Kidney (tissue), 13 donors: ENCODE measurements at regions not wholly inside any gene's neighbourhood (a gene's known extent, or its start where the extent isn't known, plus 50 kb on each side); places are given as distances from the start of the nearest gene placed in this dataset.

ENCODE experiments used
- DNase-seq, 5 donors: peaks; one replicate each; pipeline ENCODE4 v3.0.0-alpha.2; 2013 to 2020
- FAIRE-seq: peaks from 2 replicates; lab custom pipeline; 2012; peaks lifted over from hg19 to GRCh38; lab: Jason Lieb, UNC
- H3K27ac ChIP-seq, 2 donors: one replicate each; pipeline ENCODE4 v1.7.0; 2013; ENCODE audit warnings: low read depth in 2 of 2, low read length in 2 of 2, inconsistent platforms in 1 of 2
- H3K27me3 ChIP-seq: one replicate; pipeline ENCODE4 v1.7.1; 2013; ENCODE audit warnings: low read length, inconsistent platforms; ENCODE audit not compliant: control insufficient read depth, insufficient read depth
- H3K36me3 ChIP-seq, 3 donors: one replicate each; pipeline versions ENCODE4 v1.7.0 to v1.7.1; 2013; ENCODE audit warnings: low read length in 3 of 3, control low read depth in 1 of 3, inconsistent platforms in 1 of 3; ENCODE audit not compliant: insufficient read depth in 3 of 3, control insufficient read depth in 2 of 3
- H3K4me1 ChIP-seq, 3 donors: one replicate each; pipeline versions ENCODE4 v1.7.0 to v1.7.1; 2013; ENCODE audit warnings: low read length in 3 of 3, inconsistent platforms in 1 of 3, low read depth in 1 of 3; ENCODE audit not compliant: control insufficient read depth in 2 of 3, insufficient read depth in 2 of 3
- H3K4me3 ChIP-seq, 3 donors: one replicate each; pipeline versions ENCODE4 v1.7.0 to v1.8.1; 2013; ENCODE audit warnings: low read length in 3 of 3, control low read depth in 1 of 3, inconsistent platforms in 1 of 3
- H3K9ac ChIP-seq, 3 donors: one replicate each; pipeline versions ENCODE4 v1.7.0 to v1.7.1; 2013; ENCODE audit warnings: low read length in 3 of 3, control low read depth in 1 of 3, inconsistent platforms in 1 of 3
- H3K9me3 ChIP-seq, 3 donors: one replicate each; pipeline versions ENCODE4 v1.7.0 to v1.7.1; 2013; ENCODE audit warnings: low read length in 3 of 3, control low read depth in 1 of 3, inconsistent platforms in 1 of 3; ENCODE audit not compliant: control insufficient read depth in 2 of 3, insufficient read depth in 1 of 3
- CTCF ChIP-seq: IDR thresholded peaks from 3 replicates; pipeline ENCODE4 v1.5.1; 2012; ENCODE audit warnings: mild to moderate bottlenecking, moderate library complexity, borderline replicate concordance; ENCODE audit not compliant: insufficient read depth; ENCODE audit errors: extremely low read depth
- intact Hi-C: fragments of 100-400 bp; cut with DNase I; formaldehyde crosslinking; loops from one replicate; pipeline ENCODE4 v1.11.1; 2022
- donor health status: control.
- donor health status: control.
- donor health status: control.
- donor health status: control.
- donor health status: control.
- donor health status: DM: yes; HTN: yes; CAD: no.
- donor health status: Normal renal cell carcinoma (clear cell type).

DNA sequence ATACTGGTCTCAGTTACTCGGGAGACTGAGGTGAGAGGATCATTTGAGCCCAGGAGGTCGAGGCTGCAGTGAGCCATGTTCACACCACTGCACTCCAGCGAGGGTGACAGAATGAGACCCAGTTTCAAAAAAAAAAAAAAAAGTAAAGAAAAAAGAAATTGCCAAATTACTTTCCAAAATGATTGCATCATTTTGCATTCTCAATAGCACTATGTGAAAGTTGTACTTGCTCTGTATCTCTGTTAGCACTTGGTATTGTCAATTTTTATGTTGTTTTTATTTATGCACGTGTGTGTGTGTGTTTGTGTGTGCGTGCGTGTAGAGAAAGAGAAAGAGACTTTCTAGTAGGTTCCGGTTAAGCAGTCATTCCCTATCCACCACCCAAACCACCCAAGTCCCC, 328.4 kb downstream of the RAB3C start:
- H3K4me3 ChIP-seq: no peak overlapping the region
- intact Hi-C loops: no loop called here
- H3K9ac ChIP-seq: no peak overlapping the region
- H3K36me3 ChIP-seq: no peaks in the 10 kb centered on the region
- TF ChIP-seq CTCF: no peak
- no peaks in the 10 kb centered on the region for H3K9me3 ChIP-seq
- FAIRE-seq (no peak), DNase-seq (no peak)
- no peaks in the 10 kb centered on the region for H3K4me1 ChIP-seq
- H3K27ac ChIP-seq: no peak overlapping the region
- H3K27me3 ChIP-seq: no peaks in the 10 kb centered on the region

DNA sequence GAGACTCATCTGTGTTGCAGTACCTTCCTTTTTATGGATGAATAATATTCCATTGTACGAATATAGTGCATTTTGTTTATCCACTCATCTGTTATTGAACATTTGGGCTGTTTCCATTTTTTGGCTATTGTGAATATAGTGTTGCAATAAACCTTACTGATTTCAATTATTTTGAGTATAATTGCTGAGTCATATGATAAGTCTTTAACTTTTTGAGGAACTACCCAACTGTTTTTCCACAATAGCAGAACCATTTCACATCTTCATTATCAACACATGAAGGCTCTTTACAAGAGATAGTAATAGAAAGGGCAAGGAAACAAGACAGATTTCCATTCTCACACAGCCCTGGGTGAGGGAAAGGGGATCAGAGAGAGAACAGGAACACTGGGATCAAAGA, 329.2 kb downstream of the RAB3C start:
- intact Hi-C loops: no loop called here
- Histone ChIP-seq H3K27me3 (no peaks in the 10 kb centered on the region), H3K9ac (no peak overlapping the region), H3K9me3 (no peaks in the 10 kb centered on the region), H3K36me3 (no peaks in the 10 kb centered on the region), H3K27ac (no peak overlapping the region), H3K4me3 (no peak overlapping the region), H3K4me1 (peaks cover 0 to 2% (median 0%) of the 10 kb centered on the region in 3 donors)
- FAIRE-seq: no peak
- DNase-seq: no peak
- TF ChIP-seq CTCF: no peak

DNA sequence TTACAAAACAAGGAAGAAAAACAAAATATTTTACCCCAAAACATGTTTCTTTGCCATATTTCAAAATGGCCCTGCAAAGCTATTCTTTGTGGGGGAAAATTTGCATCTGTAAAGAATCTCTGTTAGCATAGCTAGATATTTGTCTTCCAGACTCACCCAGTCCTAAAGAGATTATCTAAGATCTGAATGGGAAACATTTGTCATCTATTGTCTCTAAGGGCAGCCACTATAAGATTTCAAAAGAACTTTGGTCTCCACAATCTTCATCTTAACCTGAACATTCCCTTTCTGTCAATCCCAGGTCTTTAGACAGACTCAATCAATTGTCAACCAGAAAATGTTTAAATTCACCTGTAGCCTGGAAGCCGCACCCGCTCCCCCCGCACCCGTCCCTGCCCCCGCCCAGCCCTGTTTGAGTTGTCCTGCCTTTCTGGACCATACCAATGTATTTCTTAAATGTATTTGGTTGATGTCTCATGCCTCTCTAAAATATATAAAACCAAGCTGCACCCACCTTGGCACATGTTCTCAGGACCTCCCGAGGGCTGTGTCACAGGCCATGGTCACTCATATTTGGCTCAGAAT, 330.6 kb downstream of the RAB3C start:
- H3K9me3 ChIP-seq: no peaks in the 10 kb centered on the region
- H3K27ac ChIP-seq: no peak overlapping the region
- H3K36me3 ChIP-seq: no peaks in the 10 kb centered on the region
- H3K27me3 ChIP-seq: no peaks in the 10 kb centered on the region
- H3K4me1 ChIP-seq: peaks cover 0 to 2% (median 0%) of the 10 kb centered on the region in 3 donors
- intact Hi-C loops: no loop called here
- H3K4me3 ChIP-seq: no peak overlapping the region
- H3K9ac ChIP-seq: no peak overlapping the region
- FAIRE-seq (no peak), DNase-seq (no peak)
- no peak for TF ChIP-seq CTCF
